ENCODE measurements at regions not wholly inside any gene's neighbourhood (a gene's known extent, or its start where the extent isn't known, plus 50 kb on each side); places are given as distances from the start of the nearest gene placed in this dataset.

DNA sequence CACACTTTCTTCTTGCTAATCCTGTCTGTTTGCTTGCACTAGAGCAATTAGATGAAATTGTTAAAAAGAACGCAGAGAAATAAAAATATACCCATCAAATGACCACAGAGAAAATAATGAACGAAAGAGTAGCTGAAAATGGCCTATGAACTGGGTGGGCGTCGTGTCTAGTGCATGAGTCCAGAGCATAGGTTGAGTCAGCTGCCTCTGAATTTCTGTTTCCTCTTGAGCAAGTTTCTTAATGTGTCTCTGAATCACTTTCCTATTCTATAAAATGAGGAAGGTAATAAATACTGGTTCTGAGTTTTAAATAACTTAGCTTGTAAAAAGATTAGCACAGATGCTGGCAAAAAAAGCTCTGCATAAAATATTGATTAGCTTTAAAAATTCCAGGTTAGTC lies 75.0 kb downstream of the POM121L12 start:
- TF ChIP-seq, protein P1, sequence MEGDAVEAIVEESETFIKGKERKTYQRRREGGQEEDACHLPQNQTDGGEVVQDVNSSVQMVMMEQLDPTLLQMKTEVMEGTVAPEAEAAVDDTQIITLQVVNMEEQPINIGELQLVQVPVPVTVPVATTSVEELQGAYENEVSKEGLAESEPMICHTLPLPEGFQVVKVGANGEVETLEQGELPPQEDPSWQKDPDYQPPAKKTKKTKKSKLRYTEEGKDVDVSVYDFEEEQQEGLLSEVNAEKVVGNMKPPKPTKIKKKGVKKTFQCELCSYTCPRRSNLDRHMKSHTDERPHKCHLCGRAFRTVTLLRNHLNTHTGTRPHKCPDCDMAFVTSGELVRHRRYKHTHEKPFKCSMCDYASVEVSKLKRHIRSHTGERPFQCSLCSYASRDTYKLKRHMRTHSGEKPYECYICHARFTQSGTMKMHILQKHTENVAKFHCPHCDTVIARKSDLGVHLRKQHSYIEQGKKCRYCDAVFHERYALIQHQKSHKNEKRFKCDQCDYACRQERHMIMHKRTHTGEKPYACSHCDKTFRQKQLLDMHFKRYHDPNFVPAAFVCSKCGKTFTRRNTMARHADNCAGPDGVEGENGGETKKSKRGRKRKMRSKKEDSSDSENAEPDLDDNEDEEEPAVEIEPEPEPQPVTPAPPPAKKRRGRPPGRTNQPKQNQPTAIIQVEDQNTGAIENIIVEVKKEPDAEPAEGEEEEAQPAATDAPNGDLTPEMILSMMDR (IDR thresholded peaks at IDR 0.05), result no peak
- TF ChIP-seq POLR2A (IDR thresholded peaks at IDR 0.05), result no peak
- TF ChIP-seq POLR2AphosphoS5 (IDR thresholded peaks at IDR 0.05), result no peak

Data from stomach (tissue), 4 donors.